Stimulated activated CD4-positive, alpha-beta T cell treated with anti-CD3 and anti-CD28 coated beads, Interleukin-4, amount 100 ng/mL, for 24 hours (primary cell): ENCODE measurements at regions not wholly inside any gene's neighbourhood (a gene's known extent, or its start where the extent isn't known, plus 50 kb on each side); places are given as distances from the start of the nearest gene placed in this dataset.

Experiments used
- DNase-seq: peaks from one replicate; pipeline ENCODE4 v3.0.0-alpha.2; 2020

GRCh38 chr14:56512521-56512920 is 67.1 kb upstream of the TMEM260 start:
- no peak for DNase-seq

GRCh38 chr14:56514663-56515371 is 64.8 kb upstream of the TMEM260 start:
- peak; percentile 28 for DNase-seq

- no peak for DNase-seq
Observed at GRCh38 chr14:56515739-56516138, 63.9 kb upstream of the TMEM260 start.

- no peak for DNase-seq
Observed at GRCh38 chr14:56522403-56522802, 57.2 kb upstream of the TMEM260 start.

GRCh38 chr14:56524971-56525677 is 54.5 kb upstream of the TMEM260 start:
- no peak for DNase-seq

GRCh38 chr14:56528927-56529326 is 50.7 kb upstream of the TMEM260 start:
- no peak for DNase-seq
